ENCODE measurements at regions not wholly inside any gene's neighbourhood (a gene's known extent, or its start where the extent isn't known, plus 50 kb on each side); places are given as distances from the start of the nearest gene placed in this dataset.
"Not testable (repeated sequence)": the region's sequence is repeated elsewhere in the genome, so short reads cannot be mapped to it uniquely, and the experiment has no call there.

DNA sequence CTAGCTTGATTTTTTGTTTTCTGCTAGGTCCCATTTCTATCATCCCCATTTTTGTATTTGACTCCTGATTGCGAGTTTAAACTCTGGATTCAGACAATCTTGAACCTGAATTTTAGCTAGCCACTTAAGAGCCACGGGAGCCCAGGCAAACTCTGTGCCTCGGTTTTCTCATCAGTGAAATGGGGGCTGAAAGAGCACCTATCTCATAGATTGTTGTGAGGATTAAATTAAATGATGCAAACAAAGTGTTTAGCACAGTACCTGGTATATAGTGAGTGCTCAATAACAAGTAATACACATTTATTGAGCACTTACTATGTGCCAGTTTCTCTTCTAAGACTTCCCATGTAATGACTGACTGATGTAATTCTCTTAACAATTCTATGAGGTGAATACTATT is 158.1 kb upstream of the POU3F1 start:
- no peak for DNase-seq

DNA sequence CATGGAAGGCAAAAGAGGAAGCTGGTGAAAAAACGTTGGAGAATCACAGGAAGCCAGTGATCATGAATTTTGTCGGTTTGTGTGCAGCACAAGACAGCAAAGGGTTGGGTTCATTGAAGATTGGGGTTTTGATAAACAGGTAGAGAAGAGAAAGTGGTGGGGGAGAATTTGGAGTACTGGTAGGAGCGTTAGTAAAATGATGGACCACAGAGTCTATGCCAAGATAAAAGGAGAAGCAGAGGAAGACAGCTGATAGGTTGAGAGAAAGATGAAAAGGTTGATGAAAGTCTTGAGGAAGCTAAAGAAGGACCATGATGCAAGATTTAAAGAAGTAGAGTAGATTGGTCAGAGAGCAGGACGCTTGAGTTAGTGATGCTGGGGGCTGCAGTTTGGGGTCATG is 156.8 kb upstream of the POU3F1 start:
- no peak for DNase-seq

DNA sequence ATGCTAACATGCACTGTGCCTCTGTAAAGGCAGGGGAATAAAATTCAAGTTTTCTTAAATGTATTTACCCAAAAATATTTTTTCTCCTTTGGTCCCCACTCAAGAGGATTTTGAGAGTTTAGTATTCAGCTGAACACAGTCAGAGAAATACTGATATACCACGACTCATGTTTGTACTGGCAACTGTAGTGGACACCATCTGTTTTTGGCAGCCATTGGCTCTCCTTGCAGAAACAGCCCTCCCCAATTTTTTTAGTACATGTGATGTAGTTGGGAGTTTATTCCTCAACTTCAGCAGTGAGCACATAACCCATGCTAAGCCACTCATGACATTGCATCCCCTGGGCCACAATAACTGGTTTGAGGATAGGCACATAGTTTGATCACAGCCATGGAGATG is 154.8 kb upstream of the POU3F1 start:
- DNase-seq, result no peak

DNA sequence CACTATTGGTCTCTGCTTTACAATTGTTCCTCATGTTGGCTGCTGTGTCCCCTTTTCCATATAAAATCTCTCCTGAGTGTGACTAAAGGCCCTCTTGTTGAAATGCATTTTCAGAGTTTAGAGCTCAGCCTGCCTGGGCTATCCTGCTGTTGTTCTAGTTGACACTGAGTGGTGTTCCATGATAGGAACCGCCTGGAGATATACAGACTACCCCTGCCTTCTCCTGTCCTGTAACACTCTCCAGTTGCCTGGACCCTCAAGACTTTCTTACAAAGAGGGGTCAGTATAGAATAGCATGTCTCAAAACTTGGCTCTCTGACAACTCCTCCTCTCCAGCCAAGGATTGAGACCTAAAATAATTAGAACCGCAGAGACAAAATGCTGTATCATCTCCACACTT is 152.0 kb upstream of the POU3F1 start:
- no peak for DNase-seq

DNA sequence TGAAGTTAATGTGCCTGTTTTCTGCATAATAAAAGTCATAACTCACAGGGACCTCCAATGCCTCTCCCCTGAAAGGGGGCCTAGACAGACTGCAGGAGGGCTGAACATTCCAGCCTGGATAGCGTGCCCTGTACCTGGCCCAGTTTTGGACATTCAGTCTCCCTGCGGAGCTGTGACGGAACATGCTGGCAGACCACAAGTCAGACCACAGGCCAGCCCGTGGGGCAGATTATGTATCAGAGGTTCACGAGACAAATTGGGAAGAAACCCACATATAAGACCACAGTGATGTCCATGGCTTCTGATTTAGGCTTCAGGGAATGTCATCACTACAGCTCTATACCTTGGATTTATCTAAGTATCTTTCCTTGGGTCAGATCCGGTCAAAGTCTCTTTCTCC is 151.5 kb upstream of the POU3F1 start:
- DNase-seq, result no peak

DNA sequence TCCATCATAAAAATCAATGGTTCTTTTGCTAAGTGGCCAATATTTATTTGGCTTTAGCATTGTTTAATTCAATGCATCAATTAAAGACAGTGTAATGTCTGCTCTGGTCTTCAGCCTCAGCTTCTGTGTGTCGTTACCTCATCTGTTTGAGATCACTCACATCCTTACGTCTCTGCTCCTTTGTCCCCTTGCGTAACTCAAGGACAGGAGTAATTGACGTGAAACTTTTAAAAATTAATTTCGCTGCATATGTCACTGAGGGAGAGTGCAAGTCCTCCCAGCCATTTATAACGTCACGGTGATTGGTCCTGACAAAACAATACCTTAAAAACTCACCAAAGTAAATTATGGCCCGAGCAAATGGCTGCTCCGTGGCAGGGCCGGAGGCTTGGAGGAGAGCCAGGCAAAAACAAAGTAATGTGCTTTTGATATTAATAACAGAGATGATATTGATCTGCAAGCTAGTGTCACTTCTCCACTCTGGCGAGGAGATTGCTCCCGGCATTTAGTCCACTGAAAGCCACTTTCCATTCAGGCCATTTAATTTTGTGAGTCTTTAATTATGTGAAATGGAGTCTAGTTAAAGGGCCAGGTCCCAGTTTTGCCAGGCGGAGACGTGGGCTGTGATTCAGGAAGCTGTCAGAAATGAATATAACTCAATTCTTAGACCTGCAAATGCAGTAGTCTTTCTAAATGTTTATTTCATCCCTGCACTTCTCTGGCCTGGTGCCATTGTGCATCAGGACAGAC is 150.9 kb upstream of the POU3F1 start:
- DNase-seq, result no peak

DNA sequence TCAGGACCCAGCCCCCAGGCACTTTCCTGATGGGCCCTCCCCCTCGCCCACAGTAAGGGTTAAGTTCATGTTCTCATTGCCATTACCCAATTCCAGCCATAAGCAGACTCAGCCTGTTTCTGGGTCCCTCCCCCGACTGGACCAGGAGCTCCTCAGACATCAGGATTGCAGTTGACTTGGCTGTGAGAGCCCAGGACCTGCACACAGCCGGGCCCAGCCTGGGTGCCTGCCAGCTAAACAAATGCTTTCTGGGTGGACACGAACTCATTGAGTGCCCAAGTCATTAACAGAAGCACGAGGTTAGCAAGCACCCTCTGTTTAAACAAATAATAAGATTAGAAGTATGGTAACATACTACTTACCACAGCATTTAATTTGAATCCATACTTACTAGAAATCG is 147.9 kb upstream of the POU3F1 start:
- peak; percentile 51 for DNase-seq

DNA sequence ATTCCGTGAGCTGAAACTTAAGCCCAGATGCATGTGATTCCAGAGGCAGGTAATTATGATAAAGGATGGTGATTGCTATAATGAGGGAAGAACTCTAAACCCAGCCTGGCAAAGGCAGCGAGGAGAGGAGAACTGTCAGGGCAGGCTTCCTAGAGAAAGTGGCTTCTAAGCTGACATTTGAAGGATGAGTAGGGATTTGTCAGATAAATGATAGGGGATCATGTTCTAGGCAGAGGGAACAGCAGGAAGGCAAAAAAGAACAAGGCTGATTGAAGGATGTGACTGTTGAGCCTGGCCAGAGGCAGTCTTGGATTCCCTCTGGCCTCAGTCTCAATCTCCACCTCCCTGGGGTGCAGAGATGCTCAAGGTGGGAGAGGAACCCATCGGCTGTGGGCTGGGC is 146.4 kb upstream of the POU3F1 start:
- no peak for DNase-seq

DNA sequence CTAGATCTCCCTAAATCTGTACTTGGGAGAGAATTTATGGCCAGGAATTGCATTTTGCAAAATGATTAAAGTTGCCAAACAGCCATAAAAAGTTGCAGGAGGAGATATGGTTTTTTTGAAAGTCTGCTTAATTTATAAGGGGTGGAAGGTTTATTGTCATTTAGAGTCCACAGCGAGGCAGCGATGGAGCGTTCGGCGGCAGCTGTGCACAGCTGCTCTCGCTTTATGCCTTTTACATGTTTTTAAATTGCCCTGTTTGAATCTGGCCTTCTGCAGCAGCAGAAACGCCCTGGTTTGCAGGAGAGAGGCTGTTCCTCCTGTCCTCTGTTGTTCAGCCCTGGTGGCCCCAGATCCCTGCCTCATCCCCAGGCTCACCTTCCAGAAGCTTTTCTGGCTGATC is 144.9 kb upstream of the POU3F1 start:
- DNase-seq, result no peak

DNA sequence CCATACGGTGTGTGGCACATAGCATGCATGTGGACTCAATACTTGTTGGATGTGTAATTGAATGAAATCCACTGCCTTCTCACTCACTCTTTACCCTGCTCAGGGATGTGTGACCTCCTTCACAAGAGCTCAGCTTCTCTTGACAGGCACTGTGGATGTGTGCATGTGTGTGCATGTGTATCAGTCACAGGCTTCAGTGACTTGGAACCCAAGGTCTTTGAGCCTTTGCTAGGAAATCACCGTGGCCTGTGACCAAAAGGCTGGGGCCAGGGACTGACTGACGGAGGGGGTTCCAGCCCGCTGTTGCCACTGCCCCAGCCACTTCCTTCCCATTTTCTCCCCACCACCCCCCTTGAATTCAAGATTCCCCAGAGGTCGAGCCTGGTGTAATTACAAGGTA is 144.4 kb upstream of the POU3F1 start:
- DNase-seq, result no peak

DNA sequence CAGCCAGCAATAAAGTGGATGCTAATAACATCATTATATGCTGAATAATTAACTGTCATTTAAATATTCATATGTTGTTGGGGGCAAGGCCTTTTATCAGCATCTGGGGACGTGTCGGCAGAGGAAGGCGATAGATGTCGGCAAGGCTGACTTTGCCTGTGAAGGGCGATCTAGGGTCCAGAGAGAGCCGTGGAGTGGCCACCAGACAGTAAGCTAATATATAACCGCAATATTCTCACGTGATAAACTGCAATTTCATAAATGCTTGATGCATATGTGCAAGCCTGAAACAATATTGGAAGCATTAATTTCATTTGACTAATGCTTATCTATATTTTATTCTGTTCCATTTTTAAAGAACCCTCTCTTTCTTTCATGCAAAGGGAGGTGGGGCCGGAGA is 141.0 kb upstream of the POU3F1 start:
- no peak for DNase-seq

DNA sequence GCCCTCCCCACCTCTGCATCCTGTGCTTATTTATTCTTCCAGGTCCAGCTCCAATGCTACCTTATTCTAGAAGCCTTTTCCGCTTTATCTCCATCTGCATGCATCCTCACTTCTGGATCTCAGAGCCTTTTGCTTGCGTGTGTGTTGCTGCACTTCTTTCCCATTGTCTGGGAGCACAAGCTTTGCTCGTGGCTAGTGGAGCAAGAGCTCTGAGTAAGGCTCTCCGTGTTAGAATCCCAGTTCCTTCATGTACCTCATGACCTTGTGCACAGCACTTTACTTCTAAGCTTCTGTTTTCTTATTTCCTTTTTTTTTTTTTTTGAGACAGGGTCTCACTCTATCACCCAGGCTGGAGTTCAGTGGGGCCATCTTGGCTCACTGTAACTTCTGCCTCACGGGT is 140.0 kb upstream of the POU3F1 start:
- no peak for DNase-seq

DNA sequence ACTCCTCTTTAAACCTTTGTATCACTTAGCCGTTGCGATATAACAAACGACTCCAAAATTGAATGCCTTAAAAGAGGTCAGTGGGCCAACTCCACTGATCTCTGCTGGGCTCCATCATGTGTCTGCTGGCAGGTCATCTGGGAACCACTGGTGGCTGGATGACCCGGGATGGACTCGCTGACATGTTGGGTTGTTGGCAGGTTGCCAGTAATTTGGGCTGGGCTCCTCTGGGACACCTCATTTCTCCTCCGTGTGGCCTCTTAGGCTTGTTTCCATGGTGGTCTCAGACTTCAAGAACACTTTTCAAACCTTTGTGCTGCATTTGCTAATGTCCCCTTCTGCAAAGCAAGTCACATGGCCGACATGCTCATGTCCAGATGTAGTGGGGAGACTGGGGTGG is 139.3 kb upstream of the POU3F1 start:
- DNase-seq, result no peak

DNA sequence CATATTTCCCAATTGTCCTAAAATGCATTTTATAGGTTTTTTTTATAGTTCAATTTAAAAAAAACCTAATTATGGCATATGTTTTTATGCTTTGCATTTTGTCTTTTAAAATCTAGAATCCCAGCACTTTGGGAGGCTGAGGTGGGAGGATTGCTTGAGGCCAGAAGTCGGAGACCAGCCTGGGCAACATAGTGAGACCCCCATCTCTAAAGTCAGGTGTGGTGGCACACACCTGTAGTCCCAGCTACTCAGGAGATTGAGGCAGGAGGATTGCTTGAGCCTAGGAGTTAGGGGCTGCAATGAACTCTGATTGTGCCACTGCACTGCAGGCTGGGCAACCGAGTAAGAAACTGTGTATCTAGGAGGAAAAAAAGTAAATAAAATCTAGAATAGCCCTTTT is 137.2 kb upstream of the POU3F1 start:
- no peak for DNase-seq

DNA sequence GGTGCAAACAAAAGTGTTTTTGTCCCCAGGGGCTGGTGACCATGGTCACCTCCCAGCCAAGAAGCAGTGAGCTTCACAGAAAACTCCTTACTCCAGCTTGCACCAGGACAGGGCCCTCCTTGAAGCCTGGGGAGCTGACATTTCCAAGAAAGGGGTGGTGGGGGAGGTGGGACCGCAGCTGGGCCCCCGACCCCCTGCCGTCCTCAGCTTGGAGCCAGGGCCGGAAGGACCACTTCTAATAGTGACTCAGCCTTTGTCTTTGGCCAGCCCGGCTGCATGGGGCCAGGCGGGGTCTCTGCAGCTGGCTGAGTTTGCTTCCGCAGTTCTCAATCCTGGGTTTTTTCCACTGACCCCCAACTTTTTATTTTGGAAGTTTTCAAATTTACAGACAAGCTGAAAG is 136.5 kb upstream of the POU3F1 start:
- DNase-seq, result no peak

DNA sequence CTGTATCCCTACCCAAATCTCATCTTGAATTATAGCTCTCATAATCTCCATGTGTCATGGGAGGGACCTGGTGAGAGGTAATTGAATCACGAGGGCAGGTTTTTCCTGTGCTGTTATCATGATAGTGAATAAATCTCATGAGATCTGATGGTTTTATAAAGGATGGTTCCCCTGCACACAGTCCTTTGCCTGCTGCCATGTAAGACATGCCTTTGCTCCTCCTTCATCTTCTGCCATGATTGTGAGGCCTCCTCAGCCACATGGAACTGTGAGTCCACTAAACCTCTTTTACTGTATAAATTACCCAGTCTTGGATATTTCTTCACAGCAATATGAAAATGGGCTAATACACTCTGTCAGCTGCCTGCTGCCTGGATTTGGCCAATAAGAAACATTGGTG is 133.8 kb upstream of the POU3F1 start:
- DNase-seq, result not testable (repeated sequence)

DNA sequence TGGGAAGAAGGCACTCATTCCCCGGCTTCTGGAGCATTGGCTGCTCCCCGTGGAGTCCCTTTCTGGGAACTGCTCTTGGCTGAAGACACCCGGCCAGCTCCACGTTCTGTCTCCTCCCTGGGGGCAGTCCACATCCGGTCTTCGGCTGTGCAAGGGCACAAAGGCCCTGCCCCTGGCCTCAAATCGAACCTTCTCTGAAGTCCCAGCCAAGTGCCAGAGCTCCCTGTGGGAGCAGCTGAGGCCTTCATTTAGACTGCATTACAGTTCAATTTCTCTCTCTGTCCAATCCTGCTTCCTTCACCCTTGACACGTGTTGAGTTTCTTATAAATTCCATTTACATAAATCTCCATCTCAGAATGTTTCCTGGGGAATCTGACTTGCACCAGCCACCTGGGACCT is 132.9 kb upstream of the POU3F1 start:
- DNase-seq, result no peak

DNA sequence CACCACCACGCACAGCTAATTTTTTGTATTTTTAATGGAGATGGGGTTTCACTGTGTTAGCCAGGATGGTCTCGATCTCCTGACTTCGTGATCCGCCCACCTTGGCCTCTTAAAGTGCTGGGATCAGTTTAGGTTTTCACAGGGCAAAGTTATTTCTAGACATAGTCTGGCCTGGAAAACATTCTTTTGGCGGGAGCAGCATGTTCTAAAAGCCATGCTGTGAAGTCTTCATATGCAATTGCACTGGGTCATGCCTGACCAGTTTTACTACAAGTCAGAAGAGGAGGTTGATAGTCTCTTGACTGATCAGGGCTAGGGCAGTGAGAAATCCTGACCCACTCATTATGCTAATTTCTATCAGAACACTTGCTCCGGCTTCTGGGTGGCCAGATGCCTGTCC is 131.6 kb upstream of the POU3F1 start:
- no peak for DNase-seq

DNA sequence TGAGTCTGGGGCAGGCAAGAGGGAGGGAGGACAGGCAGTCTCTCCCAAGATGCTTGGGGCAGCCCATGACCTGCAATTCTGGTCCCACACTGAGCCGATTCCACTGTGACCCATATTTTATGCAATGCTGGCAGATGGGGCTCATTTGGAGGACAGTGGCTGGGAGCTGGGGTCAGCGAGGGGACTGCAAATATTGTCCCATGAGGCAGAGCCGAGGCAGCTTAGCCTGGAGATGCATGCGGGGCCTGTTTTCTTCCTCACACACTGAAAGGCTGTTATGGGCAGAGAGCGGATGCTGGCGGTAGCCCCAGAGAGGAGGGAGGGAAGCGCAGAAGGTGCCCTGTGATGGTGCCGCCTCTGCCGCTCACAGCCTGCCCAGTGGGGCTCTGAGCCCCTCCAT is 128.5 kb upstream of the POU3F1 start:
- no peak for DNase-seq

DNA sequence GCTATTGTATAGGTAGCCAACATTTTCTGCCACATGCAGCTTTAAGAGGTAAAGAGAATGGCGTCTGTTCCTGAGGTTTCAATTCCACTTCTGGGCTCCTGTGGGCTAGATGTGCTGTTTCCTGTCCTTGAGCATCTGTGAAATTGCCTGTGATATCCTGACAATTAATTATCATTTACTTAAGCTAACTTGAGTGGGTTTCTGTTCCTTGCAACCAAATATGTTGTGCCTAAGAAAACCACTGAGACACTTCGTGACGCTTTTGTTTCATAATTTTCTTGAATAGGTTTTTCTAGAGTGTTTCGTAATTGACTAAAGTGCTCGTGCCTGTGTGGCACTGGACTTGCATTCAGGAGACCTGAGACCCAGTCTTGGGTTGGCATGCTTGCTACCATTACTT is 127.3 kb upstream of the POU3F1 start:
- DNase-seq, result no peak

DNA sequence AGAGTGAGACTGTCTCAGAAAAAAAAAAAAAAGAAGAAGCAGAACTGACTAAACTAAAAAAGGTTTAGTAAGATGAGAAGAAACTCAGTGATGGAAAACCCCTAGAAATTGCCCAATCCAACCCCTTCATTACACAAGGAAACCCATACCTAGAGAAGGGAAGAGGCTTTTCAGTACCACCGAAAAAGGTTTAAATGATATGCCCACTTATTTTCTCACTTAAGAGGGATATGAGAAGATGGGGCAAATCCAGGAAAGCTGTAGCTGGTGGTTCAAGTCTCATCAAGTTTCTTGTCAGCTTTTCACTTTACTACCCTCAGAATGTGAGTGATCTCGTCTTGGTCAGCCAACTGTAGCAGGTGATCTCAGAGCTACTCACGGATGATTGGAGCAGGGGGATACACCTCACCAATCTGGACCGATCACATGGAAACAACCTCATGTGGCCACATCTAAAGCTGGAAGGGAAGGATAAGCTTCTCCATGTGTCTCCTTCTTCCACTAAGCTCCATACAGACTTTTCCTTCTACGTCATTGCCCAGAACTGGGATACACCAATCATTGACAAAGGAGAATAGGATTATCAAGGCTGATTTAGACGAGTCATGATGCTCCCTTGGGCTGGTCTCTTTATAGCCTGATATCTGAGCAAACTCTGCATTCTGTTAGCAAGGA is 126.7 kb upstream of the POU3F1 start:
- DNase-seq, result no peak

DNA sequence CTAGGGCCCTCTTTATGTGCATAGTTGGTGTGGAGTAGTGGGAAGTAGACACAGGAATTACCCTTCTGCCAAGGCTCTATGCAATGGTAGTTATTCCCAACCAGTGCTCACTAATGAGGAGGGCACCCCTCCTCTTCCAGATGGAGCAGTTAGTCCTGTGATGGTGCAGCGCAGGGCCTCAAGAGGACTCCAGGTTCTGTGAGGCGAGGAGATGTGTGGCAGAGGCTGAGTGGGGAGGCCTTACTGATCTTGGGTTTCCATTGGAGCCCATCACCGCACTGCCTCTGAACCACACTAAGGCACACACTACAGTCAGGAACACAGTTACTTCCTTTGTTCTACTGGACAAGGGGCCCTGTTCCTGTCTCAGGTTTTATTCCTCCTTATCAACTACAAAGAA is 122.5 kb upstream of the POU3F1 start:
- no peak for DNase-seq

DNA sequence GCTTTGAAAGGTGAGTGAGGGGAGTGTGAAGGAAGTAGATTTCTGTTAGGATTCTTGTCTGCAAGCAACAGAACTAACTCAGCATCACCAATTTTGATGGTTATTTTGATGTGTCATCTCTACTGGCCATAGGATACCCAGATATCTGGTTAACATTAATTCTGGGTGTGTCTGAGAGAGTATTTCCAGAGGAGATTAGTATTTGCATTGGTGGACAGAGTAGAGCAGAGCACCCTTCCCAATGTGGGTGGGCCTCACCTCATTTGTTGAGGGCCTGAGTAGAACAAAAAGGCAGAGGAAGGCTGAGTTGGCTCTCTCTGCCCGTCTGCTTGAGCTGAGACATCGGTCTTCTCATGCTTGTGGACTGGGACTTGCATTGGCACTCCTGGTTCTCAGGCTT is 121.8 kb upstream of the POU3F1 start:
- DNase-seq, result no peak

DNA sequence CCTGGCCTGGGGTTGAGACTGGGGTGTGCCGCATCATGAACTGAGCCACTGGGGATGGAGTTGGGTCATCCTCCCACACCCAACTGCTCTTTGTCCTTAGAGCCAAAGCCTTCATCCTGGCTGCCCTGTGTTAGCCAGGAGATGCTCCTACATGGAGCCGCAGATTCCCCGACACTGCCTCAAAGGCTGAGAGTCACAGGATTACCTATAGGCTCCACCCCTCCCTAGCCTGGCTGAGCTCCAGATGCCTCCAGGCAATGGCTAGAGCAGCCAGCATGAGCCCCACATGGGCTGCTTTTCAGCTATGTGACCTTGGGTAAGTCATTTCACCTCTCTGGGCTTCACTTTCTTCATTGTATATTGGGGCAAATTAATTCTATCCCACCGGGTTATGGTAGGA is 119.9 kb upstream of the POU3F1 start:
- no peak for DNase-seq

All from NCI-H774 (cell line).